ENCODE measurements at regions not wholly inside any gene's neighbourhood (a gene's known extent, or its start where the extent isn't known, plus 50 kb on each side); places are given as distances from the start of the nearest gene placed in this dataset.

DNA sequence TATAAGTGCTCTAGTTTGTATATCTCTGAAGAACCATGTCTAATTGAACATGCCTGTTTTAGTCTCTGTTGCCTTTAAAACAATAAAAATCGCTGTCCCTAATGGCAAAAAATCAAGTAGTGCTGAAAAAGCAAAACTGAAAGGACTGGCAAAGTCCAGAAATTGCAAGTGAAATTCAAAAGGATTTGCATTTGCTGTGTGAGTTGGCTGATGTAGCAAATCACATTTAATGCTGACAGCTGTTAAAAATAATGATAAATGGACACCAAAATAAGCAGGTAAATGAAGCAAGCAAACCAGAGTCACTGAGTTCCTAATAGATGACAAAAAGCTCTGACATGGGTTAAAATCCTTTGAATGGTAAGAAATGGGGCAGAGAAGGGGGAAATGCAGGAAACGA lies 874.1 kb downstream of the GRM8 start:
- no peak overlapping the region for H3K4me3 ChIP-seq (ENCODE audit: low read depth, low read length)
- DNase-seq (ENCODE audit: low read depth), result no peak

DNA sequence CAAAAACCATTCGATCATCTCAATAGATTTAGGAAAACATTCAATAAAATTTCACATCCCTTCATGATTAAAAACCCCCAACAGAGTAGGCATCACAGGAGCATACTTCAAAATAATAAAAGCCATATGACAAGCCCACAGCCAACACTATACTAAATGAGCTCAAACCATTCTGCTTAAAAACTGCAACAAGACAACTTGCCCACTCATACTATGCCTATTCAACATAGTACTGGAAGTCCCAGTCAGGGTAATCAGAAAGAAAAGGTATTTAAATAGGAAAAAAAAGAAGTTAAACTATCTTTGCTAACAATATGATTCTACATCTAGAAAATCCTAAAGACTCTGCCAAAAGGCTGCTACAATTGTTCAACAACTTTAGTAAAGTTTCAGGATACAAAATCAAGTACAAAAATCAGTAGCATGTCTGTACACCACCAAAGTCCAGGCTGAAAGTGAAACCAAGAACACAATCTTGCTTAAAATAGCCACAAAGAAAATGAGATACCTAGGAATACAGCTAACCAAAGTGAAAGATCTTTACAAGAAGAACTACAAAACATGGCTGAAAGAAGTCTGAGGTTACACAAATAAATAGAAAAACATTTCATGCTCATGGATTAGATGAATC lies 882.6 kb downstream of the GRM8 start:
- no peak overlapping the region for H3K4me3 ChIP-seq (ENCODE audit: low read depth, low read length)

DNA sequence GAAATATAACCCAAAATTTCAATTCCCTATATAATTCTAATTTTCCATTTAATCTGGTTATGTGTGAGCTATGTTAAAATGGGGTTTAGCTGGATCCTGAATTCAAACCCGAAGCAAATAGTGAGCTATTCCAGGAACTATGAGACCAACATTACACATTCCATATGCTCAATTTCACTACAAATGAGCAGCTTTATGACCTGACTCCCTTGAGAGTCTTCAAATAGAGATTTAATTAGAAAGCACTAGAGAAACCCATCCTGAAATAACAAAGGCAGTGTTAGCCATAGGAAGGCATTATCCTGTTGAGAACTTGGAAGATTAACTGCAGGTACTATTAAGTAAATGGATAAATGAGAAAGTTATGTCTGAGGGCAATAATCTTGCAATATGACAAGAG lies 890.0 kb downstream of the GRM8 start:
- no peak overlapping the region for H3K4me3 ChIP-seq (ENCODE audit: low read depth, low read length)
- DNase-seq (ENCODE audit: low read depth), result no peak

More for the DNA sequence above, 882.6 kb downstream of the GRM8 start:
- no peak for DNase-seq (ENCODE audit: low read depth)

DNA sequence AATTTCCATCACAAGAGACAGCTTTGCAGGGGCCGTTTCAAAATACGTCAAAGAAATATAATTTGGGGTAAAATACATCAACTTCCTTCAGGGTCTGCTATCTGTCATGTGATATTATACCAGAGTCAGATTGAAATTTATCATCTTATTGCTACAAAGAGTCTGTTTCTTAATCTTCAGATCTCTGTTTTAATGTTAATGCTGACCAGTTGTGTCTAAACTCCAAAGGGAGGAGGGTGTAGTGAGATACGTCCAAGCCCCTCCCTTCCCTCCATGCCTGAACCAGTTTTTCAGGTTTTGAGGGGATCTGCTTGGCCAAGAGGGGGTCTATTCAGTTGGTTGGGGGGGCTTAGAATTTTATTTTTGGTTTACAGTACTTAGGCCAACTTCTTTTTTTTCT lies 891.6 kb downstream of the GRM8 start:
- no peak for DNase-seq (ENCODE audit: low read depth)
- H3K4me3 ChIP-seq (ENCODE audit: low read depth, low read length), result no peak overlapping the region

DNA sequence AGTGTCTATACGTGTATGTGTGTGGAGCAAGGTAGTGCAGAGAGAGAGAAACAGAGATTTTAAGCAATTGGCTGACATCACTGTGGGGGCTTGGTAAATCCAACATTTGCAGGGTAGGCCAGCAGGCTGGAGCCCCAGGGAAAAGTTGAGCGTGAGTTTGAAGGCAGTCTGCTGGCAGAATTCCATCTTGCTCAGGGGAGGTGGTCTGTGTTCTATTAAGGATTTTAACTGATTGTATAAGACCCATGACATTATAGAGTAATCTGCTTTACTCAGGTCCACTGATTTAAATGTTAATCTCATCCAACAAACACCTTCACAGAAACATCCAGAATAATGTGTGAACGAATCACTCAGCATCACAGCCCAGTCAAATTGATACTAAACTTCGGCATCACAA lies 912.9 kb downstream of the GRM8 start:
- H3K4me3 ChIP-seq (ENCODE audit: low read depth, low read length), result no peak overlapping the region
- no peak for DNase-seq (ENCODE audit: low read depth)

DNA sequence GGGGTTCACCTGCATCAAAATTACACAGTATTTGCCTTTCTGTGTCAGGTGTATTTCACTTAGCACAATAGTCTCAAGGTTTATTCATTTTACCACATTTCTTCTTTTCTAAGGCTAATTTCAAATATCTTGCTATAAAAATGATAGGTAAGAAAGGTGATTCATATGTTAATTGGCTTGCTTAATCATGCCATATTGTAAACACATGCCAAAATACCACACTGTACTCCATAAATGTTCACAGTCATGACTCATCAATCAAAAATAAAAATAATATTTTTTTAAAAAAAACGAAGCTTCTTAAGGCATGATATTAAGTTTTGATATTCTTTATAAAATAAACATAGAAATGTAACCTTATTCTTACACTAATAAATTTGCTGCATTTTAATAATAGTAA lies 947.1 kb downstream of the GRM8 start:
- H3K4me3 ChIP-seq (ENCODE audit: low read depth, low read length), result no peak overlapping the region
- DNase-seq (ENCODE audit: low read depth), result no peak

DNA sequence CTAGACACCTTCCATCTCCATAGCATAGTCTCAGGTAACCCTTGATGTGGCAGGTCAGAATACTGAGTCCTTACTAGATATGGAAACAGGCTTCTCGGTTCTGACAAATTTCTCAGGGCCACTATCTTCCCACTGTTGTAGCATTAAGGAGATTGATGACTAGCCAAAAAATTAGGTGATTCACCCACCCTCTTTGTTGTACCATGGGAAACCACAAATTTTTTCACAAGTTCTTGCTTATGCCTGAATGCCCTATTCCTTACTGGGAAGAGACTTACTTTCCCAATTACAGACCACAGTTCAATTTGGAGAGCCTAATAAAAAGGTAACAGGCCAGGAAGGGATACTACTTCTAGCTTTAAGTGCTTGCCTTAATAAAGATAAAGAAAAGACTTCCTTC lies 948.8 kb downstream of the GRM8 start:
- no peak overlapping the region for H3K4me3 ChIP-seq (ENCODE audit: low read depth, low read length)
- no peak for DNase-seq (ENCODE audit: low read depth)

DNA sequence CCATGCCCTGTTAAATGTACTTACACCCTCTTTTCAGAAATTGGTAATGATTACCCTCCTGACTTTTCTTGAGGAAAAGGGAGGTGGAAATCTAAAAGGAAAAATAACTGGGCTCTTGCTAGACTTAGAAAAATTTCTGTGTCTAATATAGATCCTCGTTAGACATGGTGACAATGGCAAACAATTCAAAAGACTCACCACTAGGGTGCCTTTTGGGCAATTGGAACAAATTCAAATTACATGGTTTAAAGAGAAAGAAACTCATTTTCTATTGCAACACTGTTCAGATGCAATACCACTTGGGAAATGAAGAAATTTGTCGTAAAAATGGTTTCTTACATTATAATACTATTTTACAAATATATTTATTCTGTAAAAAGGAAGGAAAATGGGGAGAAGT lies 950.1 kb downstream of the GRM8 start:
- DNase-seq (ENCODE audit: low read depth), result no peak

DNA sequence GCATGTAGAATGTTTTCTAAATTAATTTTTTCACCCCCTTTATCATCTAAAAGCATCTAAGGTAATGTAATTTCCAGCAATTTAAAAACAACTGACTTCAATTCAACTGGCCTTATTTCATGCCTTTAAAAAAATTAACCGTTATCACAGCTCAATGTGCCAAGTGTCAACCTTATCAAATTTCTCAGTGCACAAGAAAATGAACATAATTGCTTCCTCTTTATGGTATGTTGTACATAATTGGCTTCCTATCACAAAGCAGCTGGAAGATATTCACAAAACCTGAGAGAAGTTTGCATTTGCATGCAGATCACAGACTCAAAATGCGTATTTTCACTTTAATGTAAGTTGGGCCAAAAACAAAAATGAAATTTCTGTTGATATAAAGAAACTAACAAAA lies 966.4 kb downstream of the GRM8 start:
- DNase-seq (ENCODE audit: low read depth), result no peak
- no peak overlapping the region for H3K4me3 ChIP-seq (ENCODE audit: low read depth, low read length)

More for the DNA sequence above, 950.1 kb downstream of the GRM8 start:
- H3K4me3 ChIP-seq (ENCODE audit: low read depth, low read length), result no peak overlapping the region

DNA sequence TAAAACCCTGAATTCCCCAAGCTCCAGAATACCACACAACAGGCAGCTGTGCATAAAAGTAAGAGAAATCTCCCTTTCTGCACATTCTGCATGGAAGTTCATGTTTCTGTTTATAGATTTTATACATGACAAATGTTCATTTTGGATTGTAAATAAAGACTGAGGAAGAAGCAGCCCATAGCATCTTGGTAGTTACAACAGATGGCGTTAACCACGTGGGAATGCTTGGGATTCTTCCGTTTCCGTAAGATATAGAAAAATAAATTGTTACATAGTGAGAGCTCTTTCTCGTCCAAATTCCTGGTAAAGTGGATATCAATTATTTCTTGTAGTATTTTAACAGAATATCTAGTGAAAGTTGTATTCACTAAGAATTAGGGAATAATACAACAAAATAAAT lies 1016.5 kb downstream of the GRM8 start:
- no peak overlapping the region for H3K4me3 ChIP-seq (ENCODE audit: low read depth, low read length)
- no peak for DNase-seq (ENCODE audit: low read depth)

DNA sequence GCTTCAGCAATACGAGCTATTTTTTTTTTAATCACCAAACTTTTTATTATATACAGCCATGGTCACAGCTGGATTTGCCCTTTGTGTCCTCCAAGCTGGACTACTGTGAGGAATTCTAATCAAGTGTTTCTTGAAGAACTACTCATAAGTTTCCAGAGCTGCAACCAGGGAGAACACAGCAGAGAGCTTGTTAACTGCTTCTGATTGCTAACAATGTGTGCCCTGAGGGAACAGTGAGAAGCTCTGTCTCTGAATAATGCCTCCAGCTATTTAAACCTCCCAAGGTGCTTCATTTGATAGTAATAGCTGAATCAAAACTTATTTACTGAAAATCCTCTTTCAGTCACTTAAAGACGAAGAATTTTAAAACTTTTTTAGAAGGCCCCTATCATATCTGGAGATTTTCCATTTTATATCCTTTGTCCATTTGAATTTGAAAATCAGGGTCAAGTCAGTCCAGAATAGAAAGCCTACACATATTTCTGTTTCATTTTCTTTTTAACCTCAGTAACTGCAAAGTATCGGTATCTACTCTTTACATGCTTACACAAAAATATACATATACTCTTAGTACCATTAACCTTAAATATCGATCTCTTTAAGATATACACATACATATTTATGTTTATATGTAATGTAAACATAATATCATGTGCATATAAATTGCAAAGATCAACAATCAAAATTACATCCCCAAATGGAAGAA lies 1024.2 kb downstream of the GRM8 start:
- no peak overlapping the region for H3K4me3 ChIP-seq (ENCODE audit: low read depth, low read length)
- no peak for DNase-seq (ENCODE audit: low read depth)

DNA sequence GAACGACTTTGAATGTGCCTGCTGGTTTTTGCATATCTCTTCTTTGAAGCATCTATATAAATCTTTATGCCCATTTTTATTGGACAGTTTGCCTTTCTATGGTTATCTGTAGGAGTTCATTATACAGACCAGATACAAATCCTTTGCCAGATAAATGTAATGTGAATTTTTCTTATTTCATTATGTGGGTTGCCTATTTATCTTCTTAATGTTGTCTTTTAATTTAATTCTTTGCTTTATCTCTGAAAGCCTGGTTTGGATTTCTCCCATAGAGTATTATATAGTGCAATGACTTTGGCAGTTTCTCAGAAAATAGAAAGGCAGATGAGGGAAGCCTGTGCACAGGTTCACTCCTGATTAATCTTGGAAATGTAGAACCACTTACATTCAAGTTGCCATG lies 1025.1 kb downstream of the GRM8 start:
- H3K4me3 ChIP-seq (ENCODE audit: low read depth, low read length), result no peak overlapping the region
- DNase-seq (ENCODE audit: low read depth), result no peak

DNA sequence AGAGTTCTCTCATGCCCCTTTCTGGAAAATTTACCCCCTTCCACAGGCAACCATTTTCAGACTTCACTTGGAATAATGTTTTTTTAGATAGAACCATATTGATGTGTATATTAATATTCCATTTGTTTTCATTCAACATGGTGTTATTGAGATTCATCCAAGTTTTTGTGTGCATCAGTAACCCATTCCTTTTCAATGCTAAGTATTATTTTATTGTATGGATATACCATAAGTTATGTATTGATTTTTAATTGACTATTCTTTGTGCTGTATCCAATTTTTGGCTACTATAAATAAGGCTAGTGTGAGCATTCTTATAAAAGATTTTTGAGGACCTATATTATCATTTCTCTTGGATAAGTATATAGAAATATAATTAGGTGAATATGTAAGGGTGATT lies 1025.7 kb downstream of the GRM8 start:
- no peak overlapping the region for H3K4me3 ChIP-seq (ENCODE audit: low read depth, low read length)
- DNase-seq (ENCODE audit: low read depth), result no peak

DNA sequence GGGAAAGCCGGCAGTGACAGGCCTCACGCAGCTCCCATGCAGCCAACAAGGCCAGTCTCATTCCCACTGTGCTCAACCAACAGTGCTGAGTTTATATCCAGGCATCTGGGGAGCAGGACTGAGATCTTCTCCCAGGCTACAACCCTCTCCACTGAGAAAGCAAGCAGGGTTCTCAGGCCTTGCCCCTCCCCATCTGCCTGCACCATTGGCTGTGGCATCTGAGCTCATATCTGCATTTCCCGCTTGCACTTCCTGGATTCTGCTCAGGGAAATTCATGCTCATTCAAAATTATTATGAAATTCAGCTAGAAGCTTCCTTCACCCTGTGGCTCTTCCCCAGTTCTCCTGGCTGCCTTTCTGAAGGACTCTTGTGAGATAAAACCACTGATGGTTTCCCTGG lies 1029.0 kb downstream of the GRM8 start:
- H3K4me3 ChIP-seq (ENCODE audit: low read depth, low read length), result no peak overlapping the region
- DNase-seq (ENCODE audit: low read depth), result no peak

DNA sequence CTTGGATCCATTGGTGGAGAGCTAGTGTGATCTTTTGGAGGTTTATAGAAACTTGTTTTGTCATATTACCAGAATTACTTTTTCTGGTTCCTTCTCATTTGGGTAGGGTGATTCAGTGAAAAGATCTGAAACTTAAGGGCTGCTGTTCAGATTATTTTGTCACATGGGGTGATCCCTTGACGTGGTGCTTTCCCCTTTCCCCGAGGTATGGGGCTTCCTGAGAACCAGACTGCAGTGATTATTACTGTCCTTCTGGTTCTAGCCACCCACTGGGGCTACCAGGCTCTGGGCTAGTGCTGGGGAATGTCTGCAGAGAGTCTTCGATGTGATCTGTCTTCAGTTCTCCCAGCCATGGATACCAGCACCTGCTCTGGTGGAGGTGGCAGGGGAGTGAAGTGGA lies 1030.0 kb downstream of the GRM8 start:
- DNase-seq (ENCODE audit: low read depth), result no peak
- no peak overlapping the region for H3K4me3 ChIP-seq (ENCODE audit: low read depth, low read length)

DNA sequence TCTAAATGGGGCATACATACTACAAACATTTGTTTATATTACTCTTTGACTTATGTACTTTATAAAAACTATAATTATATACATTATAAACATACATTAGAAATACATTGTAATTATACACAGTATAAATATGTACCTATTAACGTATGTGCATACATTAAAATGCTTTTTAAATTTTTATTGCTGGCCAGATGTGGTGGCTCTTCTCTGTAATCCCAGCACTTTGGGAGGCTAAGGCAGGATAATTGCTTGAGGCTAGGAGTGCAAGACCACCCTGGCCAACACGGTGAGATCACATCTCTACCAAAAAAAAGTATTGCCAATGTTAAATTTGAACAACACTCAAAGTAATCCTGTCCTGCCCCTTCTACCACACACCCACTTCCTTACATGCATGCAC lies 1037.0 kb downstream of the GRM8 start:
- no peak overlapping the region for H3K4me3 ChIP-seq (ENCODE audit: low read depth, low read length)
- no peak for DNase-seq (ENCODE audit: low read depth)

DNA sequence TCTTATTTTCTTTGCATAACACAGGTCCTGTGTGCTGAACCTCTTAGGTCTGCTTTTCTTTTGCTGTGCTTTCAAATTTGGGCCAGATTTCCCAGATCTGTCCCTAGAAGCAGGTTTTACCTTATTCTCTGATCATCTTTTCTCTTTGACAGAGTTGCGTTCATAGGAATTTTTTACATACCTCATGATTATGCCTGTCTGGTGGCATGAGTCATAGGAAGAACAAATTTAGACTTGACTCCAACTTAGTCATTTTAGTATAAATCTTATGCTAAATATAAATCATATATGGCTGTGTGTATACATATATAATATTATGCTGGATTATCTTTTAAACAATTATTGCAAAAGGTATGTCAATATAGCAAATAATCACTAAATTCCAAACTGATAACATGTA lies 1038.9 kb downstream of the GRM8 start:
- DNase-seq (ENCODE audit: low read depth), result no peak
- H3K4me3 ChIP-seq (ENCODE audit: low read depth, low read length), result no peak overlapping the region

DNA sequence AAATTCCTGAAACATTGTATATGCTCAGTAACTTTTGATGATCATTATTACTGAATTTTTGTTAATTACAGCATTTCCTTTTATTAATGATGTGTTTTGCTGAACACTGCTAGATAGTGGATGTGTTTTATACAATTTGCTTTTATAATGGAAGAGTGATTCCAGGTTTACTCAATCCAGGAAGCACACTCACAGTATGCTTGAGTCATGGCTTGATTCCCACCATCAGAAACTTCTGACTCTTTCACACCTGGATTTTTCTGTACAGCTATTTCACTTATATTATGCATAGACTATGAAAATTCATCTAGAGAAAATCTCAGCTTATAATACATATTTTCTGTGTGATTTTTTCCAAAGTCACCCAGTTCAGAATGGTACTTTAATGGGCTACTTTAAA lies 1040.9 kb downstream of the GRM8 start:
- DNase-seq (ENCODE audit: low read depth), result no peak

DNA sequence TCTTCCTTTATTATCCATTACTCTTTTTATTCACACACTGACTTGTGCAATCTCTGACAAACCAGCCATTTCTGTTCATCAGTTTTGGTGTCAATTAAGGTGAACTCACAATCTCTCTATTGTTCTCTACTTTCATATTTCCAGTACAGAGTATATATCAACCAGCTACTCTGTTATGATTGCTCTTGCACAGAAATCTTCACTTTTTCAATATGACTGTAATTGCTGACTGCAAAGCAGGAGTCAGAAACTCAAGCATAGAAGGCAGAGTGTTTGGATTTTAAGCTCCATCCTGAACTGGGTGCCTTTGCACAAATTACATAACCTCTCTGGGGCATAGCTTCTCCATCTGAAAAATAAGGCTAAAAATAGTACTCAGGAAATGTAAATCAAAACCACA lies 1042.0 kb downstream of the GRM8 start:
- no peak for DNase-seq (ENCODE audit: low read depth)
- H3K4me3 ChIP-seq (ENCODE audit: low read depth, low read length), result no peak overlapping the region

More for the DNA sequence above, 1040.9 kb downstream of the GRM8 start:
- no peak overlapping the region for H3K4me3 ChIP-seq (ENCODE audit: low read depth, low read length)

DNA sequence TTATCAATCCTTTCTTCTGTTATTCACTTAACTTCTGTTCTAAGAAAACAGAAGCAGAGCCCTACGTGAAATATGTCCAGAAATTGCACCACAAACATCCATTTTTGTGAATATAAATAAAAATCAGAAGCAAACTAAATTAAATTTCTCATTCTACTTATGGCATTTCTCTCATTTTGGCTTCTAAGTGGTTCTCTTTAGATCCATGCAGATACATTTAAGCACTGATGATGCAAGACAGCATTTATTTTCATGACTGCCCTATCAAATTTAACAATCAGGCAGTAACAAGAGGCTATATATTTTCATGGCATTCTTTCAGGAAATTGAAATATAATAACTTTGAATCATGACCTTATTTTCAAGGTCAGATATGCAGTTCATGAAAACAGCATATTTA lies 1049.6 kb downstream of the GRM8 start:
- no peak overlapping the region for H3K4me3 ChIP-seq (ENCODE audit: low read depth, low read length)
- DNase-seq (ENCODE audit: low read depth), result no peak

DNA sequence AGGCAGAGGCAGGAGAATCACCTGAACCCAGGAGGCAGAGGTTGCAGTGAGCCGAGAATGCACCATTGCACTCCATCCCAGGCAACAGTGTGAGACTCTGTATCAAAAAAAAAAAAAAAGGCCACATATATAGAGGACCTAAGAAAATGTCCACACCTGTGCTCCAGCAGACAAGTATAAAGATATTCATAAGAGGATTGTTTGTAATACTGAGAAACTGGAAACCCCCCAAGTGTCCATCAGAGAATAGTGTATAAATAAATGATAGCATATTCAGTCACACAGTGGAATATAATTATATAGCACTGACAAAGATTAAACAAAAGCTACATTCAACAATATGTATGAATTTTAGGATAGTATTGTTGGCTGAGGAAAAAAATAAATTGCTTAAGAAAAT lies 1050.6 kb downstream of the GRM8 start:
- DNase-seq (ENCODE audit: low read depth), result no peak

More for the DNA sequence above, 1050.6 kb downstream of the GRM8 start:
- no peak overlapping the region for H3K4me3 ChIP-seq (ENCODE audit: low read depth, low read length)

Data from skeletal muscle cell (primary cell).